IMR-90 (cell line): ENCODE measurements at regions not wholly inside any gene's neighbourhood (a gene's known extent, or its start where the extent isn't known, plus 50 kb on each side); places are given as distances from the start of the nearest gene placed in this dataset.

Experiments used
- ATAC-seq: fragments of 200-7000 bp; cut with Tn5 transposase; 2 replicates; pipeline ENCODE4 v1.9.1; 2020; ENCODE audit warnings: low read depth, mild to moderate bottlenecking, moderate library complexity
- BruUV-seq: library from RNA; stranded (reverse); fragments of 400-500 nt; replicated peaks from 2 replicates; lab custom pipeline; 2021; lab: Mats Ljungman, UMichigan
- CTCF ChIA-PET: fragments of 300-600 bp; formaldehyde crosslinking; extraction: SDS; loops from one replicate; lab custom pipeline; 2021; ENCODE audit warnings: antibody characterized with exemption; lab: Yijun Ruan, JAX
- POLR2A ChIA-PET: fragments of 300-600 bp; sonication (Branson Sonifier 250); formaldehyde crosslinking; loops from one replicate; lab custom pipeline; 2022; ENCODE audit warnings: antibody characterized with exemption; ENCODE audit not compliant: unreplicated experiment; lab: Charles Lee
- DNase-seq: peaks from one replicate; pipeline ENCODE4 v3.0.0; 2013
- H2AFZ ChIP-seq: replicated peaks from 2 replicates; pipeline ENCODE3; 2013; ENCODE audit warnings: low read length, mild to moderate bottlenecking; ENCODE audit not compliant: poor library complexity
- H2AK5ac ChIP-seq: 2 replicates; pipeline ENCODE4 v1.6.1; 2013; ENCODE audit warnings: low read depth, low read length, inconsistent platforms
- H2AK9ac ChIP-seq: replicated peaks from 2 replicates; pipeline ENCODE3; 2013; ENCODE audit warnings: mild to moderate bottlenecking, low read depth, low read length, moderate library complexity; ENCODE audit not compliant: poor library complexity
- H2BK120ac ChIP-seq: 2 replicates; pipeline ENCODE4 v1.6.1; 2013; ENCODE audit warnings: low read depth, low read length, inconsistent platforms
- H2BK15ac ChIP-seq: 3 replicates; pipeline ENCODE4 v1.6.1; 2013; ENCODE audit warnings: low read depth, low read length, inconsistent platforms
- H2BK20ac ChIP-seq: 2 replicates; pipeline ENCODE4 v1.6.1; 2013; ENCODE audit warnings: low read depth, mild to moderate bottlenecking, inconsistent platforms, low read length, moderate library complexity
- H2BK5ac ChIP-seq: 2 replicates; pipeline ENCODE4 v1.6.1; 2013; ENCODE audit warnings: mild to moderate bottlenecking, low read depth, low read length, inconsistent platforms; ENCODE audit not compliant: poor library complexity, severe bottlenecking
- H3K14ac ChIP-seq: replicated peaks from 2 replicates; pipeline ENCODE4 v1.6.1; 2013; ENCODE audit warnings: low read depth, low read length, inconsistent platforms
- H3K18ac ChIP-seq: 2 replicates; pipeline ENCODE4 v1.6.1; 2013; ENCODE audit warnings: low read depth, low read length, control low read depth
- H3K23ac ChIP-seq: 2 replicates; pipeline ENCODE4 v1.6.1; 2013; ENCODE audit warnings: low read depth, low read length, inconsistent platforms
- H3K27ac ChIP-seq: 2 replicates; pipeline ENCODE4 v1.5.1; 2013; ENCODE audit warnings: mild to moderate bottlenecking, control low read depth, low read length; ENCODE audit not compliant: insufficient read depth
- H3K27me3 ChIP-seq: 2 replicates; pipeline ENCODE4 v1.6.1; 2013; ENCODE audit warnings: low read length; ENCODE audit not compliant: control insufficient read depth, insufficient read depth
- H3K36me3 ChIP-seq: 2 replicates; pipeline ENCODE4 v1.6.1; 2013; ENCODE audit warnings: low read length, mixed read lengths; ENCODE audit not compliant: control insufficient read depth, insufficient read depth
- H3K4ac ChIP-seq: 2 replicates; pipeline ENCODE4 v1.6.1; 2013; ENCODE audit warnings: low read depth, low read length, inconsistent platforms
- H3K4me1 ChIP-seq: 2 replicates; pipeline ENCODE4 v1.6.1; 2013; ENCODE audit warnings: low read length, mixed read lengths; ENCODE audit not compliant: control insufficient read depth, insufficient read depth
- H3K4me2 ChIP-seq: 2 replicates; pipeline ENCODE4 v1.6.1; 2013; ENCODE audit warnings: low read depth, mild to moderate bottlenecking, control low read depth, low read length, moderate library complexity
- H3K4me3 ChIP-seq: 2 replicates; pipeline ENCODE4 v1.5.1; 2013; ENCODE audit warnings: low read depth, mild to moderate bottlenecking, control low read depth, low read length, moderate library complexity; ENCODE audit not compliant: insufficient read depth
- H3K56ac ChIP-seq: 2 replicates; pipeline ENCODE4 v1.6.1; 2013; ENCODE audit warnings: low read length, inconsistent platforms; ENCODE audit not compliant: insufficient read depth; ENCODE audit errors: extremely low read depth
- H3K79me1 ChIP-seq, 2 experiments: 2 replicates each; pipeline ENCODE4 v1.6.1; 2013; ENCODE audit warnings: low read length in 2 of 2, inconsistent platforms in 1 of 2, low read depth in 1 of 2
- H3K9ac ChIP-seq: 2 replicates; pipeline ENCODE4 v1.6.1; 2013; ENCODE audit warnings: low read depth, low read length, control low read depth
- H3K9me1 ChIP-seq: 2 replicates; pipeline ENCODE4 v1.6.1; 2013; ENCODE audit warnings: low read length, inconsistent platforms; ENCODE audit not compliant: insufficient read depth
- H3K9me3 ChIP-seq: 2 replicates; pipeline ENCODE4 v1.6.1; 2013; ENCODE audit warnings: low read length; ENCODE audit not compliant: control insufficient read depth, insufficient read depth
- H4K20me1 ChIP-seq: 2 replicates; pipeline ENCODE4 v1.6.1; 2013; ENCODE audit warnings: low read length, inconsistent platforms; ENCODE audit not compliant: insufficient read depth
- H4K5ac ChIP-seq: 2 replicates; pipeline ENCODE4 v1.6.1; 2013; ENCODE audit warnings: mild to moderate bottlenecking, low read depth, low read length, control low read depth
- H4K8ac ChIP-seq, 2 experiments: 2 replicates each; pipeline ENCODE4 v1.6.1; 2013; ENCODE audit warnings: low read depth in 2 of 2, low read length in 2 of 2, control low read depth in 1 of 2, inconsistent platforms in 1 of 2
- H4K91ac ChIP-seq: 2 replicates; pipeline ENCODE4 v1.6.1; 2013; ENCODE audit warnings: low read depth, low read length, inconsistent platforms; ENCODE audit not compliant: insufficient read depth
- BHLHE40 ChIP-seq: fragments of 150-350 bp; IDR thresholded peaks from 2 replicates; pipeline ENCODE4 v1.6.1; 2016; ENCODE audit warnings: mild to moderate bottlenecking, low read depth, low read length
- CHD1 ChIP-seq: IDR thresholded peaks from 2 replicates; pipeline ENCODE4 v1.6.1; 2012; ENCODE audit warnings: low read depth, low read length, improper control_type of control experiment
- FOS ChIP-seq: fragments of 150-350 bp; IDR thresholded peaks from 2 replicates; pipeline ENCODE4 v1.6.1; 2016; ENCODE audit warnings: low read depth, low read length
- MAFK ChIP-seq: IDR thresholded peaks from 2 replicates; pipeline ENCODE4 v1.6.1; 2012; ENCODE audit warnings: low read depth, low read length, improper control_type of control experiment
- MXI1 ChIP-seq: IDR thresholded peaks from 2 replicates; pipeline ENCODE4 v1.6.1; 2012; ENCODE audit warnings: low read depth, mild to moderate bottlenecking, low read length, moderate library complexity, borderline replicate concordance
- NFE2L2 ChIP-seq: fragments of 150-350 bp; IDR thresholded peaks from 2 replicates; pipeline ENCODE4 v1.6.1; 2016; ENCODE audit warnings: low read depth, mild to moderate bottlenecking, low read length
- POLR2A ChIP-seq: IDR thresholded peaks from 2 replicates; pipeline ENCODE4 v1.6.1; 2012; ENCODE audit warnings: mild to moderate bottlenecking, low read depth, low read length
- RAD21 ChIP-seq: IDR thresholded peaks from 2 replicates; pipeline ENCODE4 v1.6.1; 2012; ENCODE audit warnings: low read length, improper control_type of control experiment
- RCOR1 ChIP-seq: IDR thresholded peaks from 2 replicates; pipeline ENCODE4 v1.6.1; 2012; ENCODE audit warnings: mild to moderate bottlenecking, low read length, improper control_type of control experiment; ENCODE audit not compliant: insufficient replicate concordance
- RFX5 ChIP-seq: IDR thresholded peaks from 2 replicates; pipeline ENCODE4 v1.8.0; 2012; ENCODE audit warnings: low read depth, mild to moderate bottlenecking, low read length, moderate library complexity
- SMC3 ChIP-seq: fragments of 150-350 bp; IDR thresholded peaks from 2 replicates; pipeline ENCODE4 v1.6.1; 2016; ENCODE audit warnings: low read depth, mild to moderate bottlenecking, antibody characterized with exemption, low read length, moderate library complexity
- WGBS, 2 experiments: methylation state at CpG; one replicate each; pipeline versions ENCODE4 v1.1.5 to v1.1.7; 2013; ENCODE audit warnings: missing lambda C conversion rate in 2 of 2; ENCODE audit not compliant: insufficient read length in 1 of 2; ENCODE audit errors: extremely low coverage in 2 of 2; 5-methylcytosine and 5-hydroxymethylcytosine counted together
- dilution Hi-C: fragments of 300-500 bp; cut with HindIII; formaldehyde crosslinking; loops from one replicate; pipeline ENCODE4 v1.14.3; 2018; ENCODE audit warnings: low sequenced_read_pairs; ENCODE audit not compliant: unreplicated experiment
- in situ Hi-C: fragments of 300-500 bp; cut with MboI; formaldehyde crosslinking; loops from 3 replicates; pipeline ENCODE4 v1.14.3; 2019; ENCODE audit warnings: low sequenced_read_pairs, inconsistent platforms, mixed read lengths
- intact Hi-C: fragments of 100-400 bp; cut with micrococcal nuclease; formaldehyde crosslinking; loops from 2 replicates; pipeline ENCODE4 v1.10.0; 2022
- TF ChIP-seq, protein P1 (sequence below): fragments of 150-350 bp; IDR thresholded peaks from 2 replicates; pipeline ENCODE4 v1.6.1; 2016; ENCODE audit warnings: low read depth, mild to moderate bottlenecking, low read length, moderate library complexity, borderline replicate concordance
- TF ChIP-seq, protein P2 (sequence below): fragments of 150-350 bp; IDR thresholded peaks from 2 replicates; pipeline ENCODE4 v1.6.1; 2017; ENCODE audit warnings: mild to moderate bottlenecking, antibody characterized with exemption, low read length, low read depth
- TF ChIP-seq, protein P3 (sequence below): conservative IDR thresholded peaks from 2 replicates; pipeline ENCODE4 v1.5.1; 2012; ENCODE audit warnings: mild to moderate bottlenecking, low read depth, low read length, improper control_type of control experiment

DNA sequence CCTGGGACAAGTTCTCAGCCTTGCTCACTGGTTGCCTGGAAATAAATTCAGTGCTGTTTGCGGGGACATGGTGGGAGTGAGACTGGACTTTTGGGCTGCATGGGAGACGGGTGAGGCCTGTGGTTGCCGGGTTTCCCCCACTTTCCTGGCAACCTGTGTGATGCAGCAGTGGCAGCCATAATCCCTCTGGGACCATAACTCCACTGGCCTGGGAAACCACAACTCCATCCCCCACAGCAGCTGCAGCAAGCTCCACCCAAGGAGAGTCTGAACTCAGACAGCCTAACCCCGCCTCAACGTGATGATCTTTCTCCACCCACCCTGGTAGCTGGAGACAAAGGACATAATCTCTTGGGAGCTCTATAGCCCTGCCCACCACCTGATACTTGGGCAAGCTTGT, 349.9 kb downstream of the PIK3R1 start:
- Histone ChIP-seq H3K9me1 (no peaks in the 10 kb centered on the region), H2BK15ac (no peak overlapping the region), H3K4me3 (no peak overlapping the region), H4K5ac (no peak overlapping the region), H3K79me1 (no peaks in the 10 kb centered on the region), H2AFZ (no peak overlapping the region), H3K9me3 (peaks cover 5% of the 10 kb centered on the region; the same call in 1 of the 2 replicates), H4K20me1 (no peaks in the 10 kb centered on the region), H3K4me2 (no peak overlapping the region), H3K23ac (no peak overlapping the region), H4K91ac (no peak overlapping the region), H2AK5ac (no peak overlapping the region), H3K9ac (no peak overlapping the region), H2BK20ac (no peak overlapping the region), H3K4ac (no peak overlapping the region), H3K4me1 (no peaks in the 10 kb centered on the region), H3K14ac (no peak overlapping the region), H3K18ac (no peak overlapping the region), H3K27me3 (no peaks in the 10 kb centered on the region), H3K27ac (no peak overlapping the region), H2BK5ac (no peak overlapping the region), H2AK9ac (no peak overlapping the region), H4K8ac (no peak overlapping the region), H2BK120ac (no peak overlapping the region), H3K56ac (no peak overlapping the region), H3K36me3 (no peaks in the 10 kb centered on the region)
- in situ Hi-C loops = no loop called here
- ATAC-seq = no peak
- TF ChIP-seq FOS (no peak), POLR2A (no peak), CHD1 (no peak), RCOR1 (no peak), MXI1 (no peak), BHLHE40 (no peak), RFX5 (no peak), SMC3 (no peak), NFE2L2 (no peak), MAFK (no peak), RAD21 (no peak)
- TF ChIP-seq, protein P1, sequence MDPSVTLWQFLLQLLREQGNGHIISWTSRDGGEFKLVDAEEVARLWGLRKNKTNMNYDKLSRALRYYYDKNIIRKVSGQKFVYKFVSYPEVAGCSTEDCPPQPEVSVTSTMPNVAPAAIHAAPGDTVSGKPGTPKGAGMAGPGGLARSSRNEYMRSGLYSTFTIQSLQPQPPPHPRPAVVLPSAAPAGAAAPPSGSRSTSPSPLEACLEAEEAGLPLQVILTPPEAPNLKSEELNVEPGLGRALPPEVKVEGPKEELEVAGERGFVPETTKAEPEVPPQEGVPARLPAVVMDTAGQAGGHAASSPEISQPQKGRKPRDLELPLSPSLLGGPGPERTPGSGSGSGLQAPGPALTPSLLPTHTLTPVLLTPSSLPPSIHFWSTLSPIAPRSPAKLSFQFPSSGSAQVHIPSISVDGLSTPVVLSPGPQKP = no peak
- TF ChIP-seq, protein P2, sequence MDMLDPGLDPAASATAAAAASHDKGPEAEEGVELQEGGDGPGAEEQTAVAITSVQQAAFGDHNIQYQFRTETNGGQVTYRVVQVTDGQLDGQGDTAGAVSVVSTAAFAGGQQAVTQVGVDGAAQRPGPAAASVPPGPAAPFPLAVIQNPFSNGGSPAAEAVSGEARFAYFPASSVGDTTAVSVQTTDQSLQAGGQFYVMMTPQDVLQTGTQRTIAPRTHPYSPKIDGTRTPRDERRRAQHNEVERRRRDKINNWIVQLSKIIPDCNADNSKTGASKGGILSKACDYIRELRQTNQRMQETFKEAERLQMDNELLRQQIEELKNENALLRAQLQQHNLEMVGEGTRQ = no peak
- TF ChIP-seq, protein P3, sequence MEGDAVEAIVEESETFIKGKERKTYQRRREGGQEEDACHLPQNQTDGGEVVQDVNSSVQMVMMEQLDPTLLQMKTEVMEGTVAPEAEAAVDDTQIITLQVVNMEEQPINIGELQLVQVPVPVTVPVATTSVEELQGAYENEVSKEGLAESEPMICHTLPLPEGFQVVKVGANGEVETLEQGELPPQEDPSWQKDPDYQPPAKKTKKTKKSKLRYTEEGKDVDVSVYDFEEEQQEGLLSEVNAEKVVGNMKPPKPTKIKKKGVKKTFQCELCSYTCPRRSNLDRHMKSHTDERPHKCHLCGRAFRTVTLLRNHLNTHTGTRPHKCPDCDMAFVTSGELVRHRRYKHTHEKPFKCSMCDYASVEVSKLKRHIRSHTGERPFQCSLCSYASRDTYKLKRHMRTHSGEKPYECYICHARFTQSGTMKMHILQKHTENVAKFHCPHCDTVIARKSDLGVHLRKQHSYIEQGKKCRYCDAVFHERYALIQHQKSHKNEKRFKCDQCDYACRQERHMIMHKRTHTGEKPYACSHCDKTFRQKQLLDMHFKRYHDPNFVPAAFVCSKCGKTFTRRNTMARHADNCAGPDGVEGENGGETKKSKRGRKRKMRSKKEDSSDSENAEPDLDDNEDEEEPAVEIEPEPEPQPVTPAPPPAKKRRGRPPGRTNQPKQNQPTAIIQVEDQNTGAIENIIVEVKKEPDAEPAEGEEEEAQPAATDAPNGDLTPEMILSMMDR = no peak
- ChIA-PET POLR2A (no interaction called here), CTCF (no interaction called here)
- dilution Hi-C loops = no loop called here
- 59% methylated on average over 2 of the region's 5 CpGs; no CpG with 5 or more reads in 1 of the 2 experiments for WGBS, 2 experiments
- BruUV-seq = no TSS peak
- DNase-seq = no peak
- intact Hi-C loops = no loop called here
